Thoracic aorta (tissue), 2 donors: ENCODE measurements at regions not wholly inside any gene's neighbourhood (a gene's known extent, or its start where the extent isn't known, plus 50 kb on each side); places are given as distances from the start of the nearest gene placed in this dataset.

Source experiments
- ATAC-seq: fragments of 150-250 bp; one replicate; pipeline ENCODE4 v1.8.0; 2017; ENCODE audit warnings: low read depth; ENCODE audit not compliant: insufficient number of reproducible peaks, low FRiP score
- DNase-seq: peaks from one replicate; pipeline ENCODE4 v3.0.0-alpha.2; 2020; ENCODE audit warnings: low spot score
- H3K27ac ChIP-seq, 2 donors: fragments of 200-600 bp; sonication (generic); 1 replicate in 1 of 2; 2 replicates in 1 of 2; pipeline ENCODE4 v1.5.1; 2016; ENCODE audit warnings: mild to moderate bottlenecking in 2 of 2, moderate library complexity in 2 of 2
- H3K27me3 ChIP-seq: fragments of 200-600 bp; sonication (generic); replicated peaks from 2 replicates; pipeline ENCODE4 v1.6.0; 2016; ENCODE audit warnings: mild to moderate bottlenecking; ENCODE audit not compliant: insufficient read depth
- H3K36me3 ChIP-seq: fragments of 200-600 bp; sonication (generic); one replicate; pipeline ENCODE4 v1.5.1; 2016
- H3K4me1 ChIP-seq, 2 donors: fragments of 200-600 bp; sonication (generic); 1 replicate in 1 of 2; 2 replicates in 1 of 2; pipeline versions ENCODE4 v1.5.1 to v1.6.0; 2016; ENCODE audit warnings: low read depth in 2 of 2, mild to moderate bottlenecking in 1 of 2; ENCODE audit not compliant: control insufficient read depth in 1 of 2
- H3K4me3 ChIP-seq: fragments of 200-600 bp; sonication (generic); 2 replicates; pipeline ENCODE4 v1.5.1; 2016; ENCODE audit warnings: mild to moderate bottlenecking
- H3K9me3 ChIP-seq: fragments of 200-600 bp; sonication (generic); 2 replicates; pipeline ENCODE4 v1.5.1; 2016
- TF ChIP-seq, protein P1 (sequence below): fragments of 200-600 bp; sonication (generic); IDR thresholded peaks from one replicate; pipeline ENCODE4 v1.5.1; 2019; ENCODE audit warnings: antibody characterized with exemption

DNA sequence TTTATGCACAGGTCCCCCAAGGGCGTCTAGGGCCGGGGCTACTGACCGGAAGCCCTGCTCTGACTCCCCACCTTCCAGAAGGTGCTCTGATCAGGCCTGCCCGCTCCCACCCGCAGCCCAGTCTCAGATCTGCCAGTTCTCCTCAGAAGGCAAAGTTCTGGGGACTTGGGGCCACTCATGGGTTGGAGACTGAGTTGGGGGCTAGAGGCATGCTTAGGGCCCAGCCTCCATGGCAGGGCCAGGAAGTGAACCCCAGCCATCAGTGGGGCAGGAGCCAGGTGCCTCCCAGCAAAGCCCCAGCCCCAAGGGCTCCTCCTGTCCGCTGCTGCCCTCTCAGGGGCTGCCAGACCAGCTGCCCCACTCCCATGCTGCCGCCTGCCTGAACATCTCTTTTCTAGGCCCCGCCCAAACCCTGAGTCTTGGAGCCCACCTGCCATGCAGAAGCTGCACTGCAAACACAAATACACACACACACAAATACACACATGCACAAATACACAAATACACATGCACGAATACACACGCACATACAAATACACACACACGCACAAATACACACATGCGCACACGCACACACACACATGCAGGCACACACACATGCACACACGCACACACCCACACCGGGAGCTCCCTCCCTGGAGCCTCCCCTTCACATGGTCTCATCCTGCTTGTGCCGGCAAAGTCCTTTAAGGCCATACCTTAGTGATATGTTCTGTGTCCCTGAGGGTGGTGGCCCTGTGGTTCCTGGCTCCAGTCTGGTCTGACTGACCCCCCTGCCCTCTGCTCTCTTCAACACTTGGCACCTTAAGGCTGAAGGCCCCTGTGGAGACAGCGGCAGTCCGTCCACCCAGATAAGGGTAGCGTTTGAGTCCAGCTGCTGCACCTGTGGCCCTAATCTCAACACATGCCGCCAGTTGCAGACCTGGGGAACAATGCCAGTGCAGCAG is 59.2 kb upstream of the KLF13 start:
- TF ChIP-seq, protein P1, sequence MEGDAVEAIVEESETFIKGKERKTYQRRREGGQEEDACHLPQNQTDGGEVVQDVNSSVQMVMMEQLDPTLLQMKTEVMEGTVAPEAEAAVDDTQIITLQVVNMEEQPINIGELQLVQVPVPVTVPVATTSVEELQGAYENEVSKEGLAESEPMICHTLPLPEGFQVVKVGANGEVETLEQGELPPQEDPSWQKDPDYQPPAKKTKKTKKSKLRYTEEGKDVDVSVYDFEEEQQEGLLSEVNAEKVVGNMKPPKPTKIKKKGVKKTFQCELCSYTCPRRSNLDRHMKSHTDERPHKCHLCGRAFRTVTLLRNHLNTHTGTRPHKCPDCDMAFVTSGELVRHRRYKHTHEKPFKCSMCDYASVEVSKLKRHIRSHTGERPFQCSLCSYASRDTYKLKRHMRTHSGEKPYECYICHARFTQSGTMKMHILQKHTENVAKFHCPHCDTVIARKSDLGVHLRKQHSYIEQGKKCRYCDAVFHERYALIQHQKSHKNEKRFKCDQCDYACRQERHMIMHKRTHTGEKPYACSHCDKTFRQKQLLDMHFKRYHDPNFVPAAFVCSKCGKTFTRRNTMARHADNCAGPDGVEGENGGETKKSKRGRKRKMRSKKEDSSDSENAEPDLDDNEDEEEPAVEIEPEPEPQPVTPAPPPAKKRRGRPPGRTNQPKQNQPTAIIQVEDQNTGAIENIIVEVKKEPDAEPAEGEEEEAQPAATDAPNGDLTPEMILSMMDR, result no peak

DNA sequence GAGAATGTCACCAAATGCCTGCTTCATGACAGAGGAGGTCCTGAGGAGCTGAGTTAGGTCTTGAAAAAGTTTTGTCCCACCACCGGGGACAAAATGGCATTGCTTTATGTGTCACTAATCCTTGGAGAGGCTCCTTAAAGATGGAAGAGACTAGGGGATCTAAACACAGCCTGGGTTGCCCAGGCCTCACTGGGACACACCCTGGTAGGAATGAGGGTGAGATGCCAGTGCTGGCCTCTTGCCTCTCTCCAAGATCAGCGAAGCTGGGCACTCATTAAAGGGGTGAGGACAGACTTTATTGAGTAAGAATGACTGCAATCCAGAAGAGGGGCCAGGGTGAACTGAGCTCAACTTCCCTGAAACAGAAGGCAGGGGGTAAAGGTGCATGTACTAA is 58.5 kb upstream of the KLF13 start:
- Histone ChIP-seq H3K4me3 (no peak overlapping the region), H3K27ac (no peak overlapping the region), H3K9me3 (no peaks in the 10 kb centered on the region), H3K36me3 (no peaks in the 10 kb centered on the region), H3K4me1 (peaks cover 4 to 6% of the 10 kb centered on the region in 2 donors), H3K27me3 (no peaks in the 10 kb centered on the region)
- ATAC-seq, result no peak
- DNase-seq, result no peak
- TF ChIP-seq, protein P1, result no peak

More for the DNA sequence above, 59.2 kb upstream of the KLF13 start:
- DNase-seq, result no peak
- Histone ChIP-seq H3K9me3 (no peaks in the 10 kb centered on the region), H3K27me3 (no peaks in the 10 kb centered on the region), H3K4me3 (no peak overlapping the region), H3K4me1 (peaks cover 4 to 6% of the 10 kb centered on the region in 2 donors), H3K36me3 (no peaks in the 10 kb centered on the region), H3K27ac (no peak overlapping the region)
- no peak for ATAC-seq

DNA sequence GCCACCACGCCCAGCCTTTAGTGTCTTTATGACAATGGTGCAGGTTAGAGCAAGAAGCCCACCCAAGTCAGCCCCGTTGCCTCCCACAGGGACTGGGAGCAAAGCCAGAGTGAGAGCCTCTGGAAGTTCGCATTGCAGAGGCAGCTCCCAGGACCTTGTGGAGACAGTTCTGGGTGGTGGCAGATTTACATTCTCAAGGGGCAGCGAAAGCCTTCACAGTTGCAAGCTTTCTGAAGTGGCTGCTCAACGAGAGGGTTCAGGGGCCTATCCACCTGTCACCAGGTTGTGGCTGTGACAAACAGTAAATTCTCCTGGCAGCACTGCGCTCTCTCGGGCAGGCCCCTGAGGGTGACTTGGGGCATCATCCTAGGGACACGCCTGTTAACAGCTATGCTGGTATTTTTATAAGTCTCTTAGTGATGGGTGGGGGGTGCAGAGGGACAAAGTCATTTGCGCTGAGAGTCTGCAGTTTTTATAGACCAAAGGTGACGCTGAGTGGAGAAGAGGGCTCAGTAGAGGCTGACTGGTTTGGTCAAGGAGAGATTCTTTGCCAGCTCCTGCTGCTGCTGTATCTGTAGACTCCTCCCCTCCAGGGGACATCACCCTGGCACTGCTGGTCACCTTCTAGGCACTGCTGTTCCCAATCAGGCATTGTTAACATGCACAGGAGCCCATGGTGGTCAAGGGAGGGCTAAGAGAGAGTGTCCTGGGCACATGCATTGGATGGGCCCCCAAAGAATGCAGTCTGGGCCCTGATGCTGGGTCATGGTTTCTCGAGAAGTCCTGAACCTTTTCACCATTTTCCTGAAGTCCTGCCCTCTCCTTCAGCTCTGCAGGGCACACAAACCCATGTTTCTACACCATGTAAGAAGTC is 57.5 kb upstream of the KLF13 start:
- Histone ChIP-seq H3K27me3 (no peaks in the 10 kb centered on the region), H3K36me3 (no peaks in the 10 kb centered on the region), H3K9me3 (no peaks in the 10 kb centered on the region), H3K4me1 (peaks cover 0 to 4% of the 10 kb centered on the region in 2 donors), H3K4me3 (no peak overlapping the region), H3K27ac (no peak overlapping the region)
- no peak for ATAC-seq
- DNase-seq, result no peak
- TF ChIP-seq, protein P1, result no peak

DNA sequence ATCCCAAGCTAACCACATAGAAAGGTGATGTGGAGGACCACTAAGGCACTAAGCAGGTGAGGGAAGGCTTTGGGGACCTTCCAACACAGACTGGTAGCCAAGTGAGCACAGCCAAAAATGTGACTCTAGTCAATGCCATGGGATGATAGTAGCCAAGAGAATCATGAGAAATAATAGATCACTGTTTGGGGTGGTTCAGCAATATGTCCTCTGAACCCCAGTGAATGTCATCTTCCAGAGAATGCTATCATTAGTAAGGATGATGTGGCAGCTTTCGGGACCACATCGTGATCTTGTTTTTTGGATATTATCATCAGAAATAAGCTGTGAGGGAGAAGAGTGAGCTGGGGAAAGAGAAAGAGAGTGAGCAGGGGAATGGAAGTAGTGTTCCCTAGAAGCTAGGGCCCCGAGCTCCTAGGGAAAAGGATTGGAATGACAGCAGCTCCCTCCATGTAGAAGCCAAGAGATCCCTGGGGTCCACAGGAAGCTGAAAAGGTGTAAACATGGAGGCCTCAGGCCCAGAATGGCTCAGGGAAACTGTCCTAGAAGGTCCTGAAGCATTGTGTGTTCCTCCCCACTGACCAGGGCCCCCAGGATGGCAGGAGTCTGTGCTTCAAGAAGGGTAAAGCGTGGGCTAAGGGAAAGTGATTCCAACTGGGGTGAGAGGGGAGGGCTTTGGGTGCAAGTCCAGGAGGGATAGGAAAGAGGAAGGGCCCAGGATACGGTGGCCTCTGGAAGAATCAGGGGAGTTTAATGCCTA is 56.6 kb upstream of the KLF13 start:
- Histone ChIP-seq H3K4me3 (no peak overlapping the region), H3K9me3 (no peaks in the 10 kb centered on the region), H3K4me1 (peaks cover 0 to under 1% of the 10 kb centered on the region in 2 donors), H3K27ac (no peak overlapping the region), H3K36me3 (no peaks in the 10 kb centered on the region), H3K27me3 (no peaks in the 10 kb centered on the region)
- TF ChIP-seq, protein P1, result no peak
- DNase-seq (no peak), ATAC-seq (no peak)
